Activated T-helper 1 cell treated with anti-CD3 and anti-CD28 coated beads, Interleukin-12 subunit alpha, Interleukin-12 subunit beta, Interleukin-2, Interleukin-4 antibody, amounts not matched to agents 30 ng/mL and 10 ng/mL and 1 ng/mL, durations not matched to agents 14 hours and 24 hours and 36 hours (primary cell): ENCODE measurements at regions not wholly inside any gene's neighbourhood (a gene's known extent, or its start where the extent isn't known, plus 50 kb on each side); places are given as distances from the start of the nearest gene placed in this dataset.
"Not testable (repeated sequence)": the region's sequence is repeated elsewhere in the genome, so short reads cannot be mapped to it uniquely, and the experiment has no call there.

ENCODE experiments used
- DNase-seq: peaks from one replicate; pipeline ENCODE4 v3.0.0; 2021; ENCODE audit warnings: low spot score
- H3K27ac Mint-ChIP-seq: one replicate; pipeline ENCODE4 v1.8.0; 2021; ENCODE audit warnings: mild to moderate bottlenecking, mixed read lengths
- H3K27me3 Mint-ChIP-seq: one replicate; pipeline ENCODE4 v1.8.0; 2022; ENCODE audit warnings: mild to moderate bottlenecking, moderate library complexity, mixed read lengths; ENCODE audit not compliant: insufficient read depth
- H3K36me3 Mint-ChIP-seq: one replicate; pipeline ENCODE4 v1.8.0; 2021; ENCODE audit warnings: low read depth, mixed read lengths
- H3K4me1 Mint-ChIP-seq: one replicate; pipeline ENCODE4 v1.8.0; 2021; ENCODE audit warnings: low read depth, mixed read lengths
- H3K4me3 Mint-ChIP-seq: one replicate; pipeline ENCODE4 v1.8.0; 2021; ENCODE audit warnings: mild to moderate bottlenecking, moderate library complexity, mixed read lengths
- H3K9me3 Mint-ChIP-seq: one replicate; pipeline ENCODE4 v1.8.0; 2021; ENCODE audit warnings: mixed read lengths
- intact Hi-C: fragments of 100-400 bp; cut with micrococcal nuclease; formaldehyde crosslinking; loops from one replicate; pipeline ENCODE4 v1.15.1; 2024

- H3K9me3 Mint-ChIP-seq, intact Hi-C loops, H3K36me3 Mint-ChIP-seq, H3K27me3 Mint-ChIP-seq, H3K27ac Mint-ChIP-seq, DNase-seq, H3K4me3 Mint-ChIP-seq, H3K4me1 Mint-ChIP-seq: not testable (repeated sequence)
Observed at GRCh38 chr15:85196697-85197096, 183.7 kb upstream of the AKAP13 start.

- H3K4me1 Mint-ChIP-seq, DNase-seq, H3K4me3 Mint-ChIP-seq, H3K27ac Mint-ChIP-seq, H3K36me3 Mint-ChIP-seq, H3K27me3 Mint-ChIP-seq, intact Hi-C loops, H3K9me3 Mint-ChIP-seq: not testable (repeated sequence)
Observed at GRCh38 chr15:85197582-85197981, 182.8 kb upstream of the AKAP13 start.

- H3K9me3 Mint-ChIP-seq, H3K27me3 Mint-ChIP-seq, DNase-seq, H3K4me3 Mint-ChIP-seq, H3K27ac Mint-ChIP-seq, H3K36me3 Mint-ChIP-seq, H3K4me1 Mint-ChIP-seq, intact Hi-C loops: not testable (repeated sequence)
Observed at GRCh38 chr15:85198432-85198831, 182.0 kb upstream of the AKAP13 start.

GRCh38 chr15:85200215-85200614, 180.2 kb upstream of the AKAP13 start:
- intact Hi-C loops, H3K4me3 Mint-ChIP-seq, H3K4me1 Mint-ChIP-seq, H3K36me3 Mint-ChIP-seq, H3K27ac Mint-ChIP-seq, H3K9me3 Mint-ChIP-seq, H3K27me3 Mint-ChIP-seq, DNase-seq: not testable (repeated sequence)

GRCh38 chr15:85201118-85201793, 179.1 kb upstream of the AKAP13 start:
- H3K36me3 Mint-ChIP-seq, DNase-seq, H3K9me3 Mint-ChIP-seq, H3K27ac Mint-ChIP-seq, H3K27me3 Mint-ChIP-seq, H3K4me1 Mint-ChIP-seq, intact Hi-C loops, H3K4me3 Mint-ChIP-seq: not testable (repeated sequence)

- DNase-seq, H3K27me3 Mint-ChIP-seq, H3K9me3 Mint-ChIP-seq, intact Hi-C loops, H3K4me3 Mint-ChIP-seq, H3K4me1 Mint-ChIP-seq, H3K36me3 Mint-ChIP-seq, H3K27ac Mint-ChIP-seq: not testable (repeated sequence)
Observed at GRCh38 chr15:85204481-85204880, 175.9 kb upstream of the AKAP13 start.

GRCh38 chr15:85233791-85234325, 146.5 kb upstream of the AKAP13 start:
- DNase-seq, H3K4me1 Mint-ChIP-seq, H3K9me3 Mint-ChIP-seq, H3K27me3 Mint-ChIP-seq, H3K4me3 Mint-ChIP-seq, H3K27ac Mint-ChIP-seq, intact Hi-C loops, H3K36me3 Mint-ChIP-seq: not testable (repeated sequence)

- DNase-seq, H3K27ac Mint-ChIP-seq, H3K4me3 Mint-ChIP-seq, H3K27me3 Mint-ChIP-seq, H3K36me3 Mint-ChIP-seq, intact Hi-C loops, H3K9me3 Mint-ChIP-seq, H3K4me1 Mint-ChIP-seq: not testable (repeated sequence)
Observed at GRCh38 chr15:85234450-85235196, 145.8 kb upstream of the AKAP13 start.

GRCh38 chr15:85244056-85244455, 136.3 kb upstream of the AKAP13 start:
- H3K36me3 Mint-ChIP-seq, H3K4me3 Mint-ChIP-seq, DNase-seq, H3K27me3 Mint-ChIP-seq, H3K9me3 Mint-ChIP-seq, intact Hi-C loops, H3K27ac Mint-ChIP-seq, H3K4me1 Mint-ChIP-seq: not testable (repeated sequence)

- H3K27me3 Mint-ChIP-seq, H3K4me3 Mint-ChIP-seq, DNase-seq, H3K4me1 Mint-ChIP-seq, intact Hi-C loops, H3K36me3 Mint-ChIP-seq, H3K9me3 Mint-ChIP-seq, H3K27ac Mint-ChIP-seq: not testable (repeated sequence)
Observed at GRCh38 chr15:85250938-85251542, 129.4 kb upstream of the AKAP13 start.

- H3K4me1 Mint-ChIP-seq, intact Hi-C loops, H3K27me3 Mint-ChIP-seq, H3K27ac Mint-ChIP-seq, H3K9me3 Mint-ChIP-seq, H3K4me3 Mint-ChIP-seq, DNase-seq, H3K36me3 Mint-ChIP-seq: not testable (repeated sequence)
Observed at GRCh38 chr15:85253196-85253915, 127.0 kb upstream of the AKAP13 start.

- intact Hi-C loops, H3K4me3 Mint-ChIP-seq, H3K4me1 Mint-ChIP-seq, H3K36me3 Mint-ChIP-seq, DNase-seq, H3K27me3 Mint-ChIP-seq, H3K27ac Mint-ChIP-seq, H3K9me3 Mint-ChIP-seq: not testable (repeated sequence)
Observed at GRCh38 chr15:85254961-85255360, 125.4 kb upstream of the AKAP13 start.

- H3K27me3 Mint-ChIP-seq, H3K4me1 Mint-ChIP-seq, H3K9me3 Mint-ChIP-seq, H3K27ac Mint-ChIP-seq, intact Hi-C loops, H3K4me3 Mint-ChIP-seq, DNase-seq, H3K36me3 Mint-ChIP-seq: not testable (repeated sequence)
Observed at GRCh38 chr15:85255502-85255901, 124.9 kb upstream of the AKAP13 start.
